Right lung (tissue), 2 donors: ENCODE measurements at regions not wholly inside any gene's neighbourhood (a gene's known extent, or its start where the extent isn't known, plus 50 kb on each side); places are given as distances from the start of the nearest gene placed in this dataset.
"Not testable (repeated sequence)": the region's sequence is repeated elsewhere in the genome, so short reads cannot be mapped to it uniquely, and the experiment has no call there.

ENCODE experiments used
- DNase-seq, 2 donors: peaks; one replicate each; pipeline ENCODE4 v3.0.0-alpha.2; 2013

DNA sequence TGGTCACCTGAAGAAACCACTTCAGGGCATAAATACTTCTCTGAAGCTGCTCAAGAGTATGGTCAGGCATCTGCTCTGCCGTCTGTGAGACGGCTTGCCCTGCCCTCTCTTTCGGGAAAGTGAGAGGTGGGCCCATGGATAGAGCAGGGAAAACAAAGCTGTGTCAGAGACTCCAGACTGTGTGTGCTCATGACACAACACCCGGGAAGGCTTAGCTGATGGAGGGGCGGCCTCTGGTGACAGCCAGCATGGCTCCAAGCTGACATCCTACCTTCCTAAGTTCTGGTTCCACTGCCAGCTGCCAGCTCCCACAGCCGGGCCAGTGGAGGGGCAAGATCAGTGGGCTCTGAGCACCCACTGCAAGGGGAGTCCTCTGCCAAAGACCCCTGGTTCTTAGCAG, 215.3 kb downstream of the ANKRD30B start:
- DNase-seq, result no peak

DNA sequence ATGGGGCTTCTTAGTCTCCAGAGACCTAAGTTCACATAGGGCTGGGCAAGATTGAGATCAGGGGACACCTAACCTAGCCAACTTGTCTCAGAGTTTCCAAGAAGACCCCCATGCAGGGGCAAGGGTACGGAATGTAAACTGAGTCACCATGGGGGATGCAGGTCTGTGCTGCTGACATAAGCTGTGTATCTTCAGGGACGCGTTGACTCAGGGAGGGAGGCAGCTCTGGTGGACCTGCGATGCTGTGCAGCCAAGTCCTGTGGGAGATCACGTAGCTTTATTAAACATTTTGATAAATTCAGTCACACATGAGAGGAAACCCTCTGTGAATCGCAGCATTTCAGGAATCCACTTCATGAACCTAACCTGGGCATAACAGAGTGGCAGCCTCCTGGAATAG, 216.0 kb downstream of the ANKRD30B start:
- no peak for DNase-seq

DNA sequence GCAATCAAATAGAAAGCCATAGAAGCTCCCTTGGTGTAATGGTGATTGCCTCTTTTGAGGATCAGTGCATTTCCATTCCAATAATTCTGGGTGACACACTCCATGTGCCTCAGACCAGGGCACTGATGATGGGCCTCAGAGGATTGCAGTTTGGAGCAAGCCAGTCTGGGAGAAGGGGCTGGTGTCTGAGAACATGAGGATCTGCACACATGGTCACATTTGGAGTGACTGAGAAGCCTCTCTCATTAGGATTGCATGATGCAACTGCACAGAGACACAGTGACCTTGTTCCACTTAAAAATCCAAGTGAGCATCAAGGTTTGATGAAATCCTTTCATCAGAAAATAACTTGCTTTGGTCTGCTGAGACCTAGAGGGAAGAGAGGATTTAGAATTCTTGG, 216.4 kb downstream of the ANKRD30B start:
- no peak for DNase-seq

DNA sequence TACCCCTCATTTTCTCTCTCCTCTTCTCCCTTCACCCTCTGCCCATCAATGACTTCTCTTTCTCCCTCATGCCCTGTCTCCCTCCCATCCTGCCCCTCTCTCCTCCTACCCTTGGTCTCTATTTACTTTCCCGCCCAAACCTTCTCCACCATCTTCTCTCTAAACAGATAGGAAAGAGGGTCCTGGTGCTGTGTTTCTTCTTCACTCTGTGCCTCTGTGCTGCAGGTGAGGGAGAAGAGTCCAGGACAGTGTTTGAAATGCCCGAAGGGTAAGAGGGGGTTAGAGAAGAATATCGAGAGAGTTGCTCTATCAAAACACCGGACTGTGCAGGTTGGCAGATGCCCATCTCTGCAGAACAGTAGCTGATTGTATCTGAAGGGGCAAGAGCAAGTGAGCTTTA, 217.0 kb downstream of the ANKRD30B start:
- not testable (repeated sequence) for DNase-seq

DNA sequence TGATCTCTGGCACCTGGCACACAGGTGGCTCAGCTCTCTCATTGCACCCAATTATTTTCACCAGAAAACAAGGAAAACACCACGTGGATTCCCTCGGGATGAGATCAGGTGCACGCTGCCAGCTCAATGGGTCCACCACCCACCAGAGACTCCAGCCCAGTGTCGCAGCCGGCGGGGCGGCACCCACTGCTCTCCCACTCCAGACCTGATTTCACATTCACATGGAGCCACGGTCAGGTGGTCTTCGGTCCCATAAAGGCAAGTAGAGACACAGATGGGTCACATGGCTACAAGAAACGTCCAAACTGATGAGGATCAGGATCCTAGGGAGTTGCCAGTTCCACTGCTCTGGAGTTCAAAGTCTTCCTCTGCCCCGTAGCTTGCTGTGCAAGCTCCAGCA, 217.6 kb downstream of the ANKRD30B start:
- no peak for DNase-seq

DNA sequence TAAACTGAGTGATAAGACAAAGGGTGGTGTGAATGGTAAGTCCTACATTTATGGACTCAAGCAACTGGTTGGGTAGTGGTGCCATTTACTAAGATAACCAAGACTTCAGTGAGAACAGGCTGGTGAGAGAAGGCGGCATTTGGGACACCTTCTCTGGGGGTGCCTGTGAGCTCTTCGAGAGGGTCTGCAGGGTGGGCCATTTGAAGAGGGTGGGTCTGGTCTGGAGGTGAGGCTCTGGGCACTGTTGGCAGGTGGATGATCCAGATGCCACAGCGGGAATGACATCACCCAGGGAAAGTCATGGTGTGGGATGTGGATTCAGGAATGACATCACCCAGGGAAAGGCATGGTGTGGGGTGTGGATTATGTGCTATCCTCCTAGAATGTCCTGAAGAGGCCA, 219.3 kb downstream of the ANKRD30B start:
- not testable (repeated sequence) for DNase-seq

DNA sequence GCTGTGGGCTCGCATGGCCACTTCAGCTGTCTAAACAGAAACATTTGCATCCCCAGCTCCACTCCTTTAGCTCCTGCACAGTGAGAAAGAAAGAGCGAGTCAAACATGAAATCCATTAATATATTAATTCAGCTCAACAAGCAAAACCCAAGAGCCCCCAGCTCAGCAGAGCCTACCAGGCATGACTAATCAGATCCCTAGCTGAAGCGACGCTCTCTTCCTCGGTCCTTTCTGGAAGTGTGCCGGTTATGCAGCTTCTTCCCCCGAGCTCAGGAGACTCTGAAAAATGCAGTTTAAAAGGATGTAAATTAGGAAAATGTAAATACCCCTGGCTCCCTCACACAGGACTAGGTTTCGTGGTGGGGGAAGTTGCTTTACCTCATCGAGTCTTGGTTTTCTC, 221.5 kb downstream of the ANKRD30B start:
- DNase-seq, result no peak

DNA sequence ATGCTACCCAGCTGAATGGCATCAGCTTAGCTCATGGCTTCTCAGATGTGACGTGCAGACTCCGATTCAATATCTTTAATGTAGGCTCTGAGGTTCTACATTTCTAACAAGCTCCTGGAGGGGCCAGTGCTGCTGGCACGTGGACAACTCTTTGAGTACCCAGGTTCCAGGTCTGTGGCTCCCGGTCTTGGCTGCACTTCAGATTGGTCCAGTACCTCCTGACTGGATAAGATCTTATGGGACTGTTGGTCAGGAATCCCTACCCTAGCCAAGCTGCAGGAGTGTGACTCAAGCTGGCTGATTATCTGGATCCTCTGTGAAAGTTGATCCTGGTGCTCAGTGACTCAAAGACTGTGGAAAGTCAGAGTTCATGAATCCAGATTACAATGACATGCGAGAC, 222.1 kb downstream of the ANKRD30B start:
- DNase-seq, result no peak

DNA sequence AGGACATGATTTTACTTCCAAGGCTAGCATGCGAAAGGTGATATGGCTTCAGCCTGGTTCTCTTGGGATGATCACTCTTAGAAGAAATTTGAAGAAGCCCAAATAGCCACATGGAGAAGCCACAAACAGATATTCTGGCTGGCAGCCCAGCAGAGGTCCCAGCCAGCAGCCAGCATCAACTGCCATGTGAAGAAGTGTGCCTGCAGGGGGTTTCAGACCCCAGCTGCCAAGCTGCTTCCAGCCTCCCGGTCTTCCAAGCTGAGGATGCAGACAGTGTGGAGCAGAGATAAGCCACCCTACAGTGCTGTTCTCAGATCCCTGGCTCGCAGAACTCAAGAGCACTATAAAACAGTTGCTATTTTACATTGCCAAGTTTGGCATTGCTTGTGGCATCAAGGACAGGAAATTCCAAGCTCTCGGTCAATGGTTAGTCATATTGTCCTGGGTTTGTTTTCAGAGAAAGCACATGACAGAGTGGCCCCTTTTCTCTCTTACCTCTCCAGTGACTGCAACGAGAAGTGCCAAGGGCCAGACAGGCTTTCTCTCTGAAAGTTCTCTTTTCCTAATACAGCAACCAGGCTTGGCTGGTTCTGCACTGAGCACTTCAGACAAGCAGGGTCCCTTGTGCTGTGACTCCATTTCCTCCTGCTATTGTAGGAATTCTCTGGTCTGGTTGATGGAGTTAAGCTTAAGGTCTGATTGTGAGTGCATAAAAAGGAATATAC, 223.7 kb downstream of the ANKRD30B start:
- no peak for DNase-seq

DNA sequence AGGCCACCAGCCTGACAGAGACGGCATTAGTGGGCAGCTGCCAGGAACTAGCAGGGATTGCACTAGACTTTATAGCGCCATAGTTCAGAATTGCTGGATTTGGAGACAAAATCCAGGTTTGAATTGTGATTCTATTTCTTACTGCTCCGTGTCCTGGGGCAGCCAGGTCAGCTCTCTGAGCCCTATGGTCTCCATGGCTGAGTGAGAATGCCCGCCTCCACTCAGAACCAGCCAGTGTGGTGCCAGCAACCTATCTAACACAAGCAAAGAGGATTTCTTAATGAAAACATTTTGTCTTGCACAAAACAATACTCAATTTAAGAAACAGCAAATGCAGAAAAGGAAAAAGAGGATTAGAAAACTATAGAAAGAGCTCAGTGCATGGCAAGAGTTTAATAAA, 225.4 kb downstream of the ANKRD30B start:
- not testable (repeated sequence) for DNase-seq

DNA sequence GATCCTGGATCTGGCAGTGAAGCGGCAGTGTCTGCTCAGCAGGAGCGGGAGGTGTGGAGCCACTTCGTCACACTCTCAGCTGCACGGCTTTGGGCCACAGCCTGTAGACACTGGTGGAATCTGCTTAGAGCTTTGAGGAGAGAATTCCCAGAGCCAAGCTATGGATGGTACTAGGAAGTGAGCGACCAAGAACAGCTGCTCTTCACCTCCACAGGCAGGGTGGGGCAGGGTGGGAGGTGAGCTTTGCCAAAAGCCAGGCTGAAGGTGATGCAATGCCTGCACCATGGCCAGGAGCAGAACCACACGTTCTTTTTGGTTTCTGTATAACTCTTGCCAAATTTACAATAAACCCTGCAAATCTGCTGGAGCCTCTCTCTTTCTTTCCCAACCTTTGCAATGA, 226.1 kb downstream of the ANKRD30B start:
- no peak for DNase-seq

DNA sequence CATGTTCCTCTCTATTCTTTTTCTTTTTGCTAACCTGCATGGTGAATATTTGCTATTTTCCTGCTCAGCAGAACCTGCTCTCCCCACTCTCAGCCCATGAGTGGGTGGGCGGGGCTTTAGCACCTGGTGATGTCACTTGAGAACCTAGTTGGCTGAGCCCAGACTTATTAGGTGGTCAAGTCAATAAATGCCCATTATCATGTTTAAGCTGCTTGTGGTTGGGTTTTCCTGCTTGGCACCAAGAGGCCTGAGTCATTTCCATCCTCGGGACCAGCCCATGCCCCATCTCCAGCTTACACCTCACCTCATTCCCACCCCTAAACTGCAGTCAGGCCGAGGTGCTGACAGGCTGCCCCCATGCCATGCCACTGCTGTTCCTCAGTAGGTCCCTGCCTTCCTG, 226.6 kb downstream of the ANKRD30B start:
- DNase-seq, result no peak

DNA sequence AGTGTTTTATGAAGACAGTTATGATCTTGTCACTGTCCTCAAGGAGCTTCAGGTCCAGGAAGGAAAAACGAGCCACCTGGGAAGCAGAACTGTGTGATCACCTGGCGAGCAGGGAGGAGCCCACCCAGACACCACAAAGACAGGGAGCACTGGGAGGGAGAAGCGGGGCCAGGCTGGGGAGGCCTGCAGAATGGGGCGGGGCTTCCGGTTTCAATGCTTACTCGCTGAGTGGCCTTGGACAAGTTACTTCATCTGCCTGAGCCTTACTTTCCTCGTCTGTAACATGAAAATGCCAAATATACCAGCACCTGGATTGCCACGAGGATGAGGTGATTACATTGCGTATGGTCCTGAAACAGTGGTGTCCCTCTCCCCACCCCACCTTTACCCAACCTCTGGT, 227.5 kb downstream of the ANKRD30B start:
- DNase-seq, result no peak

DNA sequence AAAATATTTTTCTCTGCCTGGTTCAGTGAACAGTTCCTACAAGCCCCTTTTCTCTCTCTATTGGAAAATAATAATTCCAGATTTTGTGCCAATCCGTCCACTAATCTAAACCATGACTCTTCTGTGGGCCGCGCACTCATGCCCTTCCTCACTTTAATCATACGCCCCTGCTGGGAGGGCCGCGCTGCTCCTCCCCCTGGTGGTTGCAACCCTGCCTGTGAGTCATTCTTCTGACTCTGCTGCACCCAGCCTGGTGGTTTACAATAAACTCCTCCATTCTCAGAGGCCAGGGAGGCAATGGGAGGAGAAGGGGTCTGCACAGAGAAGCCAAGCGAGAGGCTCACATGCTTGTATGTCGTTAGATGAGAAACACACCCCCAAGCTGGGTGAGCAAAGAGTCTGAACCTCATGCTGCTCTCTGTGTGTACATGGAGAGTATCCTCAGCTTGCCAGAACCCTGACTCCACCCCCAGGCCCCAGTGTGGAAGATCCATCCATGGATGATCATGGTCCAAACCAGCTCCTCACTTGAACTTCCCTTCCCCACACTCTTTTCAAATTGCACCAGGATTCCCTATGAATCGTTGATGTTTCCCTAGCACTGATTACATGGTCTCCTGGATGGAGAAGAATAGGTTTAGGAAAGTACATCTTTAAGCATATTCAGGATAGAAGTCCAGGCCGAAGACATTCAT, 228.9 kb downstream of the ANKRD30B start:
- no peak for DNase-seq

DNA sequence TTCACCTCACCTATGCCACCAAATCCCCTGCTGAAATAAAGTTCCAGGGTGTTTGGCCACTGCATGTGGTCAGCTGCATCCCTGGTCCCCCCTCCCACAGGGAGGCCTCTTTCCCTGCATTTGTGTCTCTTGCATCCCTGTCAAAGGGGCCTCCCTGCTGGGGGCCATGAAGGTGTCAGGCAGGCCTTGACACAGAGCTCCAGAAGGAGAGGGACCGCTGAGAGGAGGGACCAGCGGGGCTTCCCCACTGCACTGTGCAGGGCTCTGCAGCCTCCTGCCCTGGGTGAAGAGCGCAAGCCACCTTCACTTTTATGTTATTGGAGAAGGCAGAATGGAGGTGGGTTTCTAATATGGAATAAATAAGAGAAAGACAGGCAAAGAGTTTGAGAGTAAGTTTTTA, 230.2 kb downstream of the ANKRD30B start:
- DNase-seq, result no peak

DNA sequence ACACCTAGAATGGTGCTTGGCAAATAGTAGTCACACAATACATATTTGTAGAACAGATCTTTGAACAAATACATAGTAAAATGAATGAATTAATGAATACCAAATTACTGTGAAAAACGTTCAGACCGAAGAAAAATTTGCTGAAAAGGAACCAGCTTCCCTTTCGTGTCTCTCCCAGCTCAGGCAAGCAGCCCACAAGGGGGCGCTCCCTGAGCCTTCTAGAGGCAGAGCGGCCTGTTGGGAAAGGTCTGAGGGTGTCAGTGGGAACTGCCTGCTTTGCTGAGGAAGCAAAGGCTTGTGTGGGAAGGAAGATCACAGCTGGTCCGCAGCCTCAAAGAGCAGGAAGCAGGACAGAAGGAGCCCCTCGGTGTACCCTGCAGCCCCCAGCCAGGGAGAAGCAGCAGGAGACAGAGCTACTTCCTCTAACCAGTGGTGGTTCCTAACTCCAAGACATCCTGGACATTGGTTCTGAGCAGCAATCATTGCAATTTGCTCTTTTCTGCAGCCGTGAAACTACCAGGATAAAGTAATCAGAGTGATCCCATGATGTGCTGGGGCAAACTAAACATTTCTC, 231.1 kb downstream of the ANKRD30B start:
- DNase-seq, result peak in 1 of 2 donors; percentile 6

DNA sequence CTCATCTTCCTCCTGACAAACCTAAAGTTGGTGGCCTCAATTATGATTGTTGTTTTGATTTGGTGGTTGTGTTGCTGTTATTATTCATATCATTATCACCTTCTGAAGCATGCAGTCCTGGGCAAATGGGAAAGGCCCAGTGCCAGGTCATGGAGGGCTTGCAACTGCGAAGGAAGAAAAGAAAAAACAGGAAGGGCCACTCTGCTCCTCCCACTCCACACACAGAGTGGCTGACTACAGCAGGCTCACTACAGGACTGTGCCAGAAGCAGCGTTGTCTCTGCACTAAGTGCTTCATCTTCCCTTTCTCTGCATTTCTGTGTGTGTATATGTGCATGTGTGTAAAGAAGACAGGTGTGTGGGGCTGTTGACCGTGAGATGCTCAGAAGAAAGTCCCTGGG, 231.9 kb downstream of the ANKRD30B start:
- no peak for DNase-seq

DNA sequence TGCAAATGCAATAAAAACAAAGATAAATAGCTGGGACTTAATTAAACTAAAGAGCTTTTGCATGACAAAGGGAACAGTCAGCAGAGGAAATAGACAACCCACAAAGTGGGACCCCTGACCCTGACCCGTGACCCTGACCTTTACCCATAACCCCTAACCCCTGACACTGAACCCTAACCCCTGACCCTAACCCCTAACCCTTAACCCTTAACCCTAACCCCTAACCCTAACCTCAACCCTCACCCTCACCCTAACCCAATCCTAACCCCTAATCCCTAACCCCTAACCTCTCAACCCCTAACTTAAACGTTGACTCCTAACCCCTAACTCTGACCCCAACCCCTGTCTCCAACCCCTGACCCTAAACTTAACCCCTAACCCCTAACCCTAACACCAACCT, 236.6 kb downstream of the ANKRD30B start:
- not testable (repeated sequence) for DNase-seq

DNA sequence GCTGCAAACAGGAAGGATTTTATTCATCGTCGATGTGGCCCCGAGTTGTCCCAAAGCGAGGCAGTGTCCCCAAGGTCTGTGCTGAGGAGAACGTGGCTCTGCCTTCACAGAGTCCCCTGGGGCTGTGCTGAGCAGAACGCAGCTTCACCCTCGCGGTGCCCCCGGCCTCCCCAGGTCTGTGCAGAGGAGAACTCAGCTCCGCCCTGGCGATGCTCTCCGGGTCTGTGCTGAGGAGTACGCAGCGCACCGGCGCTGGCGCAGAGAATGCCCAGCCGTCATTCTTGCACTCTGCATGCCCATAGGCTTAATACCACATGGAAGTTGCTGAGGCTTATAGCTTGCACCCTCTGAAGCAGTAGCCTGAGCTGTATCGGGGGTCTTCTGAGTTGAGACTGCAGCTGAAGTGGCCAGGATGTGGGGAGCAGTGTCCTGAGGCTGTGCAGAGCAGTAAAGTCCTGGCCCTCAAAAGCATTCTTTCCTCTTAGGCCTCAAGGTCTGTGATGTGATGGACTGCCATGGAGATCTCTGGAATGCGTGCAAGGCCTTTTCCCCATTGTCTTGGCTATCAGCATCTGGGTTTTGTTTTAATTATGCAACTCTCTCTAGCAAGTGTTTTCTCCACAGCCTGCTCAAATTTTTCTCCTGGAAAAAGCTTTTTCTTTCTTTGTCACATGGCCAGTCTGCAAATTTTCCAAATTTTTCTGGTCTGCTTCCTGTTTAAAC, 237.5 kb downstream of the ANKRD30B start:
- not testable (repeated sequence) for DNase-seq

DNA sequence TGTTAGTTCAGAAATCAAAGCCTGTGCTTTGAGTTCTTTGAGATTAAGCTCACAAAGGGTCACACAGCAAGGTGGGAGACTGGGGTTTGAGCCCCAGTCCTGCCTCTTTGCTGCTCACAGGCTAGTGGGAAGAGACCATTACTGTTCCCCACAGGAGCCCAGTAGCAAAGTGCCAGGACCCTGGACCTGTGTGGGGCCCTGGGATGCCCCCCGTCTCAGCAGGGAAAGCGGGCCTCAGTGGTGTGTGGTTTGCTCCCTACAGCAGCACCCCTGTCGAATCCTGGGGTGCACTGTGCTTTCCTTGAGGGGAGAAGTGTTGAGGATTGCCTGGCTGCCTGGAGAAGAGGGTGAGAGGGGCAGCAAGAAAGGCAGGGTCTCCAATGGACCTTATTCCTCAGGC, 239.4 kb downstream of the ANKRD30B start:
- not testable (repeated sequence) for DNase-seq

DNA sequence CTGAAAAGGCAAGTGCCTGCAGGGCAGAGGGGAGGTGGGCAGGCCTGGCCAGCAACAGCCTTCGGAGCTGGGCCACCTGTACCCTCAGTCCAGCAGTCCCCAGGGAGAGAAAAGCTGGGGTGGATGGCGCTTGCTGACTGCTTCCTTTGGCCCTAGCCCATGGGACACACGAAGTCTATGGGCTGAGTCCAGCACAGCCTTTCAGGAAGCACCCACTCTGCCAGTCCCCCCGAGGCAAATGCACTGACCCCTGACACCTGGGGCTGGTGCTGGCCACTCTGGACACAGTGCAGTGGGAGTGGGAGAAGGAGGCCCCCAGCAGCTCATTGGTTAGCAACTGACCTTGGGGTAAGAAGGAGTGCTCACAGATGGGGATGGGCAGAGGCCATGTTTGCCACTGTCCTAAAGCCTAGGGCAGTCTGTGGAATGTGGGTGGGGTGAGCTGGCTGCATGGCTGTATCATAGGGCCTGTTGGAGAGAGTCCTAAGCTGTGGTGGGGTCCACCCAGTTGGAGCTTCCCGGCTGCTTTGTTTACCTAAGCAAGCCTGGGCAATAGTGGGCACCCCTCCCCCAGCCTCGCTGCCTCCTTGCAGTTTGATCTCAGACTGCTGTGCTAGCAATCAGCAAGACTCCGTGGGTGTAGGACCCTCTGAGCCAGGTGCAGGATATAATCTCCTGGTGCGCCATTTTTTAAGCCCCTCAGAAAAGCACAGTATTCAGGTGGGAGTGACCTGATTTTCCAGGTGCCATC, 240.2 kb downstream of the ANKRD30B start:
- DNase-seq, result not testable (repeated sequence)

DNA sequence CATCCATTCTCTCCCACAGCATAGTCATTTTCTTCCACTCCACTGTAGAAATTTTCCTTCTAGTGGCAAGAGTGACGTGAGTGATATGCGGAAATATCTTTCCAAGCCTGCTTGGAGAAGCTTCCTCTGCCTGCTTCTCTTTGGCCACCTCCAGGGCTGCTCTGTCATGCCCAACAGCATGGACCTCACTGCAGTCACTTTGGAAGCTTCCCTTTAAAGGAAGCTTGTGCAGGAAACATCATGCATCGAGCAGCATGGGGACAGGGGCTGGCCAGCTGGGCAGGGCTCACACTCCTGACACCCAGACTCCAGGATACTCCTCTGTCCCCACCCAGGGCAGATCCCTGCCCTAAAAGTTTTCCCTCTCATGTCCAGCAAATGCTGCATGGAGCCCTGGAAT, 241.6 kb downstream of the ANKRD30B start:
- DNase-seq, result not testable (repeated sequence)
